ENCODE measurements at regions not wholly inside any gene's neighbourhood (a gene's known extent, or its start where the extent isn't known, plus 50 kb on each side); places are given as distances from the start of the nearest gene placed in this dataset.
"Not testable (repeated sequence)": the region's sequence is repeated elsewhere in the genome, so short reads cannot be mapped to it uniquely, and the experiment has no call there.

DNA sequence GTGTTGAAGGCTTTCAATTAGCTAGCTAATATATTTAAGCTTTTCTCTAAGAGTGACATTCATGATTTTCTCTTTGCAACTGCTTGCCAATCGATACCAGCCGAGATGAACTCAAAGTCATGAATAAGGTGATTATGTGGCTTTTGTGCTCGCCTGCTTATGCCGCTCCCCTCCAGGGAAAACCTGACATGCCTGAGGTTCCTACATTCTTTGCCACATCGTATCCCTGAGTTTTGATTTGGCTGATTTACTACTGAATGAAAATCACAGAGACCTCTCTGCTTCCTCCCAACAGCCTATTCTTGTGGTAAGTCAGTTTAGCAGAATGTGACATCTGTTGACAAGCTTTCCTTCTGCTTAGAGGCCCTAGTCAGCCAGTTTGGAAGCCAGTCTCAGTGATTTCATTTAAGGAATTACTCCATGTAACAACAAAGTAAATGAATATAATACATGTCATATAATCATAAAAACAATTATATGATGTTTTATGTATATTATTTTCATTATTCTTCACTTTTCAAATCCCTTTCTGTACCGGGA is 513.4 kb downstream of the CSNK1G3 start:
- no peak overlapping the region for H3K27ac Mint-ChIP-seq
- H3K27me3 Mint-ChIP-seq, result no peaks in the 10 kb centered on the region
- H3K4me1 Mint-ChIP-seq, result no peaks in the 10 kb centered on the region
- no peak overlapping the region for H3K4me3 Mint-ChIP-seq
- peaks cover 3% of the 10 kb centered on the region for H3K9me3 Mint-ChIP-seq
- no peaks in the 10 kb centered on the region for H3K36me3 Mint-ChIP-seq

DNA sequence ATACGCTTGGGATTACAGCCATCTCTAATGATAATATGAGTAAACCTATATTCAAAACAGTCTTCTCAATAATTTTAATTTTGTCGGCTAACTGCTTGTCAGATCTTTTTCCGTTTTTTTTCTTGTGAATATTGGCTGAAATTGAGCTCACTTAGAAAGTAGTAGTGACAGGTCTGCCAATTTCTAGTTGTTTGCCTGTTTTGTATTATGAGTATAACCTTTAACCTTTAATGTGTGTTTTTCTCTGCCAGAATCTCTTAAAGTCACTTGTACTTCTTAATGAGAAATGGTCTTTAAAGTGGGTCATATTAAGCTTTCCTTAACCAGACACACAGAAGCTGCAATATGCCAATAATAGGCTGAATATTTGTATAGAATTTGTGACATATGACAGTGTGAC is 511.0 kb downstream of the CSNK1G3 start:
- Mint-ChIP-seq H3K27ac (no peak overlapping the region), H3K9me3 (peaks cover 10% of the 10 kb centered on the region), H3K4me1 (no peaks in the 10 kb centered on the region), H3K36me3 (no peaks in the 10 kb centered on the region), H3K4me3 (no peak overlapping the region), H3K27me3 (no peaks in the 10 kb centered on the region)

DNA sequence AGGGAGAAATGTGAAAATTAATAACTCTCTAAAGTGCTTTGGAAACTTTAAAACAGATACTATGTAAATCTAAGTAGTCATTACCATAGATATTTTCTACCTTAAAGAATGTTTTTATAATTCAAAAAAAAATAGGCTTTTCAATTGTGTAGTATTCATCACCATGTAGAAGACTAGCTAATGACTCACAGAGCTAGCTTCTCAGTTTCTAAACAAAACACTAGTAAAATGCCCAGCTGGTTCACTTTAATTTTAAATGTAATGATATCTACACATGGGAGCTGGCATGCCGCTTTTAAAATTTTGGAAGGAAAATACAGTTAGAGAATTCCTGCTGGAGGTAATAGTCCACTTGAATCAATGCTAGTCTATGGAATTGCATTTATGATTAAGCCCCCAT is 509.8 kb downstream of the CSNK1G3 start:
- H3K27ac Mint-ChIP-seq, result no peak overlapping the region
- H3K4me3 Mint-ChIP-seq, result no peak overlapping the region
- no peaks in the 10 kb centered on the region for H3K27me3 Mint-ChIP-seq
- H3K9me3 Mint-ChIP-seq, result peaks cover 10% of the 10 kb centered on the region
- H3K36me3 Mint-ChIP-seq, result no peaks in the 10 kb centered on the region
- H3K4me1 Mint-ChIP-seq, result no peaks in the 10 kb centered on the region

DNA sequence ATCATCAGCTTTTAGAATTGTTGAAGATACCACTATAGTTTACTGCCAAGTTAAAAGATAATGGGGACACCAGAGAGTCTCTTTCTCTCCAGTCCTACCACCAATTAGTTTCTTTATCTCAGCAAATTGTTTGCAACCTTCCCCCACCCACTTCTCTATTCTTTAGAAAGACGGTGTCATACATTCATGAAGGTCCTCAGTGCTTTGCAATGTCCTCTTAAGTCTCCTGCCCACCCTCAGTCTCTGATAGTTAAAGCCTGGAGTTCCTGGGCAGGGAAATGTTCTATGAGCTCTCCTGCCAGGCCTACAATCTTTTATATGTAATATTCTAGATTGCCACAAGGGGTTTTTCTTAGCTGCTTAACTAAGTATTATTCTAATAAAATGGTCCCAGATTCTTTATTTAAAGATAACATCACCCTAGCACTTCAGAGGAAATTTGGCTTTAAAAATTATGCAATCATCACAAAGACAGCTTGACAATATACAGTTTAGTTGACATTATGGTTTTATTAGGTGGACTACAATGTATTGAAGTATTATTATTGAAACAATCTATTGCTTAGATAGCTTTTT is 509.2 kb downstream of the CSNK1G3 start:
- H3K4me3 Mint-ChIP-seq, result no peak overlapping the region
- H3K9me3 Mint-ChIP-seq, result peaks cover 10% of the 10 kb centered on the region
- no peaks in the 10 kb centered on the region for H3K4me1 Mint-ChIP-seq
- no peaks in the 10 kb centered on the region for H3K36me3 Mint-ChIP-seq
- no peak overlapping the region for H3K27ac Mint-ChIP-seq
- H3K27me3 Mint-ChIP-seq, result no peaks in the 10 kb centered on the region

DNA sequence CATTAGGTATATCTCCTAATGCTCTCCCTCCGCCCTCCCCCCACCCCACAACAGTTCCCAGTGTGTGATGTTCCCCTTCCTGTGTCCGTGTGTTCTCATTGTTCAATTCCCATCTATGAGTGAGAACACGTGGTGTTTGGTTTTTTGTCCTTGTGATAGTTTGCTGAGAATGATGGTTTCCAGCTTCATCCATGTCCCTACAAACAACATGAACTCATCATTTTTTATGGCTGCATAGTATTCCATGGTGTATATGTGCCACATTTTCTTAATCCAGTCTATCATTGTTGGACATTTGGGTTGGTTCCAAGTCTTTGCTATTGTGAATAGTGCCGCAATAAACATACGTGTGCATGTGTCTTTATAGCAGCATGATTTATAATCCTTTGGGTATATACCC is 505.3 kb downstream of the CSNK1G3 start:
- not testable (repeated sequence) for H3K4me3 Mint-ChIP-seq, H3K27ac Mint-ChIP-seq, H3K4me1 Mint-ChIP-seq, H3K27me3 Mint-ChIP-seq, H3K36me3 Mint-ChIP-seq
- peaks cover 18% of the 10 kb centered on the region for H3K9me3 Mint-ChIP-seq

DNA sequence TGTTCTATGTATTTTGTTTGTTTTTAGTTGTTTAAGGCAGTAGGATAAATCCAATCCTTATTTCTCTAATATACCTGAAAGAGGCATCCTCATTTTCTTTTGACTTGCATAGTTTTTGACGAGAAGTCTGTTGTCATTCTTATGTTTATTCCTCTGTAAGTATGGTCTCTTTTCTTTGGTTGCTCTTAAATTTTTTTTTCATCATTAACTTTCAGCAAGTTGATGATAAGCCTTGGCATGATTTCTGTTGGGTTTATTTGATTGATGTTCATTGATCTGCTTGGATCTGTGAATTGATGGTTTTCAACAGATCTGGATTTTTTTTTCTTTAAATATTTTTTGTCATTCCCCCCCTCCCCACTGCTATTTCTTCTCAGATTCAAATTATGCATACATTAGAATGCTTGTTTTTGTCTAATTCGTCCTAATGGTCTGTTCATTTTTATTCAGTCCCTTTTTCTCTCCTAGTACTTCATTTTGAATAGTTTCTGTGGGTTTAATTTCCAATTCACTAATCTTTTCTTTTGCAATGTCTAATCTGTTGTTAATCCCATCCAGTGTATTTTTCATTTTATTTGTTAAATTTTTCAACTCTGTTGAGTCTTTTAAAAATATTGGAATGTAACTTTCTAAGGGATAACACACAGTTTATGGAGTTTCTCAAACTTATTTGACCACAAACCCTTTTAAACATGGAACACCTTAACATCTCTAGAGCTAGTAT is 495.9 kb downstream of the CSNK1G3 start:
- Mint-ChIP-seq H3K4me1 (no peaks in the 10 kb centered on the region), H3K9me3 (peaks cover 9% of the 10 kb centered on the region), H3K36me3 (no peaks in the 10 kb centered on the region), H3K27ac (no peak overlapping the region), H3K27me3 (no peaks in the 10 kb centered on the region), H3K4me3 (no peak overlapping the region)

DNA sequence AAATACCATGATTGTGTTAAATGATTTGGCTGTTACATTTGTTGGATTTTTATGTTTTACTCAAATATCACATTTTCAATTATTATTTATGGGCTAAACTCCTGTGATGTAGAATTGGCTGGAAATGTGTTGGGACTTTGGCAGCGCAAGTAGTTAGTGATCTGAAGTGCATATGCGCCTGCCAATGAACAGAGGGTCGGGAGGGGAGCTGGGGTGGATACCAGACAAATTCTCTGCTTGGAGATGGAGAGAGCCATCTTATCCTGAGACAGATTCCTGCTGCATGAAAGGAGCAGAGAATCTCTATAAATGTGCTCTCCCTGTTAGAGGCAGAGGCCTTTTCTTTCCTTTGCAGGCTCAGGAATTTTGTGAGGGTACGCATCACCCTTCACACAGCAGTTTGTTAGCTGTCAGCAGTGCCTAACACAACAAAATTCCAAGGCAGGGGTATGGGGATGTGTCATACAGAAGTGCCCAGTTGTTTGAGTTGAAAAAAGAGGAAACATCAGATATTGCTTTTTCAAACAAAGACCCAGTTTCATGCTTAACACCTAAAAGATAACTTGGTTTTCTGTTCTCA is 489.1 kb downstream of the CSNK1G3 start:
- no peaks in the 10 kb centered on the region for H3K4me1 Mint-ChIP-seq
- no peaks in the 10 kb centered on the region for H3K36me3 Mint-ChIP-seq
- H3K27ac Mint-ChIP-seq, result no peak overlapping the region
- H3K27me3 Mint-ChIP-seq, result no peaks in the 10 kb centered on the region
- no peaks in the 10 kb centered on the region for H3K9me3 Mint-ChIP-seq
- H3K4me3 Mint-ChIP-seq, result no peak overlapping the region

DNA sequence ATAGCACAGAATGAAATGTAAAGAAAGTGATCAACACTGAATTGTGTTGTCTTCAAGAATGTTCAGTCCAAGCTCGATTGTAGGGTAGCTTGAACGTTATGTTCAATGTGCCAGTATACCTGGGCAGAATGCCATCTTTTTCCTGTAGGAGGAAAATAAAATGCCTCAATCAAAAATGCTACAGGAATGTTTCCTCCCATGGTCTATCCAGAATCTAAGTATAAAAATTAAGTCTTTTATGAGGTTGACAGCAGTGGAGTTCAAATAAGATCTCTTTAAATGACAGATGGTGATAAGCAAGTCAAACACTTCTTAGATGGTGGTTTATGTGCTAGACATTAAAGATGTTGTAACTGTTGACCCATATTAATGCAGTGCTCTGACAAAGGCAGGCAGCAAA is 488.6 kb downstream of the CSNK1G3 start:
- Mint-ChIP-seq H3K4me1 (no peaks in the 10 kb centered on the region), H3K27me3 (no peaks in the 10 kb centered on the region), H3K27ac (no peak overlapping the region), H3K9me3 (no peaks in the 10 kb centered on the region), H3K4me3 (no peak overlapping the region), H3K36me3 (no peaks in the 10 kb centered on the region)

DNA sequence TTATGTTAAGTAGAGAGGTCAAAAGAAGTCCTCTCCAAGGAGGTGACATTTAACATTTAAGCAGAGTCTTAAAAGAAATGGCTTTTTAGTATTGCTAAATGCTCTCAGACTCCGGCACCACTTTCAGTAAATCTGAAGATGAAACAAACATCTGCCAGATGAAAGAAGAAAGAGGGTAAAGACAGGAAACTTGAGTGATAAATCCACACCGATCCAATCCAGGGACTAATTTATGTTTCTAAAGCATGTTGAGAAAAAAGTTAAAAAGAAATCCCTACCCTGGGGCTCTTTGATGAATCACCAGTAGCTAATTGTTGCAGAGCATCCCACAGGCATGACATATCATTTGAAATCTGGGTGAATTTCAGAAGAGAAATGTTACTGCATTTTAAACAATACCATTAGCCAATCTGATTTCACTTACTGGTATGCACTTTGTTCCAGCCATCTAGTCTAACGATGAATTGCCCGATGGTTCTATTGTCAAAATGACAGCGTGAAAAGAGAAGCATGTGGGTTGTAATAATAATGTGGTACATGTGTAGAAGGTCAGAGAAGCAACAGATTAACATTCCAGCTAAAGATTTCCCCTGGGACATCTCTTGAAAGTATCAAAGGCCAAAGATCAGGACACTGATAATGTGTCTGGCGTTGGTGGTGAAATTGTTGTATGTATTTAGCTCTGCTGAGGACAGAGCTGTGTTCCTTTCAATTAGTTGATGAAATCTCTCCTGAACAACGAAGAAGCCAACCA is 485.7 kb downstream of the CSNK1G3 start:
- Mint-ChIP-seq H3K9me3 (no peaks in the 10 kb centered on the region), H3K4me3 (no peak overlapping the region), H3K36me3 (no peaks in the 10 kb centered on the region), H3K4me1 (no peaks in the 10 kb centered on the region), H3K27me3 (no peaks in the 10 kb centered on the region), H3K27ac (no peak overlapping the region)

DNA sequence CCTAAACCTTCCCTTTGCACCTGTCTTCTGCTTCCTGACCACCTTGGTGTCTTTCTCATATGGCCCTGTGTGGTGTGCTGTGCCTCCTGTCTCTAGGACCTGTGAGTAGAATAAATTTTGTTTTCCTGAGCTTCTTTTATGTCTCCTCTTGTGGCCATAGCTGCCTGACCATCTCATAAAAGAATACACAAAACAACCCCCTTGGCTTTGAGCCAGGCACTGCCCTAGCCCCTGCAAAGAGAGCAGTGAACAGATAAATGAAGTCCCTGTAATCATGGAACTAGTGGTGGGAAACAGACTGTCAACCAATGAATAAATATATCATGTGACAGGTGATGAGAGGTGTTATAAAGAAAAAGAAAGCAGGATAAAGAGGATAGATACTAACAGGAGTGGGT is 485.1 kb downstream of the CSNK1G3 start:
- no peak overlapping the region for H3K4me3 Mint-ChIP-seq
- no peak overlapping the region for H3K27ac Mint-ChIP-seq
- no peaks in the 10 kb centered on the region for H3K4me1 Mint-ChIP-seq
- H3K27me3 Mint-ChIP-seq, result no peaks in the 10 kb centered on the region
- H3K36me3 Mint-ChIP-seq, result no peaks in the 10 kb centered on the region
- no peaks in the 10 kb centered on the region for H3K9me3 Mint-ChIP-seq

DNA sequence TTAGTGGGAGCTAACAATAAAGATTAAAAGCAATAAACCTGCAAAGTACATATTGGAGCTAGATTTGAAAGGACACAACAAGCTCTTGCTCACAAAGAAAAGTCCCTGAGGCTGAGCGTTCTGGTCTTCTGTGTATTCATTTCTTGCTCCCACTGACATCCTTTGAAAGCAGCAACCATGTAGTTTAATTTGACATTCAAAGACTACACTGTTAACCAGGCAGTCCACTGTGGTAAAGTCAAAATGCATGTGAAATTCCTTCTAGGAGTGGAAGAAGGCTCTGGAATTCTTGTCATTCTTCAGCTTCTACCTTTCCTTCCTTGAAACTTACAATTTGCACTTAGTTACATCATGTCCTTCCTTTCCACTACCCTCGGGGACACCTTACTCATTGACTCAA is 480.7 kb downstream of the CSNK1G3 start:
- Mint-ChIP-seq H3K27ac (no peak overlapping the region), H3K36me3 (no peaks in the 10 kb centered on the region), H3K4me1 (no peaks in the 10 kb centered on the region)

DNA sequence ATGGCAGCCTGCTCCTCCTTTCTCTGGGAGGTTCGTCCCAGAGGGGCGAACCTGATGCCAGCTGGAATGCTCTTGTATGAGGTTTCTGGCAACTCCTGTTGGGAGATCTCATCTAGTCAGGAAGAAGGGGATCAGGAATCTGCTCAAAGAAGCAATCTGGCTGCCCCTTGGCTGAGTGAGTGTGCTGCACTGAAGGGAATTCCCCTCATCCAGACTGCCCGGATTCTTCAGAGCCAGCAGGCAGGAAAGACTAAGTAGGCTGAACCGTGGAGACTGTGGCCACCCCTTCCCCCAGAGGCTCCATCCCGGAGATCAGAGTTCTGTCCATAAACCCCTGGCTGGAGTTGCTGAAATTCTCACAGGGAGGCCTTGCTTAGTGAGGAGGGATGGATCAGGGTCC is 476.0 kb downstream of the CSNK1G3 start:
- Mint-ChIP-seq H3K4me3 (no peak overlapping the region), H3K4me1 (no peaks in the 10 kb centered on the region), H3K27ac (no peak overlapping the region), H3K36me3 (no peaks in the 10 kb centered on the region), H3K9me3 (peaks cover 34% of the 10 kb centered on the region), H3K27me3 (no peaks in the 10 kb centered on the region)

More for the DNA sequence above, 480.7 kb downstream of the CSNK1G3 start:
- Mint-ChIP-seq H3K4me3 (no peak overlapping the region), H3K27me3 (no peaks in the 10 kb centered on the region), H3K9me3 (peaks cover 2% of the 10 kb centered on the region)

DNA sequence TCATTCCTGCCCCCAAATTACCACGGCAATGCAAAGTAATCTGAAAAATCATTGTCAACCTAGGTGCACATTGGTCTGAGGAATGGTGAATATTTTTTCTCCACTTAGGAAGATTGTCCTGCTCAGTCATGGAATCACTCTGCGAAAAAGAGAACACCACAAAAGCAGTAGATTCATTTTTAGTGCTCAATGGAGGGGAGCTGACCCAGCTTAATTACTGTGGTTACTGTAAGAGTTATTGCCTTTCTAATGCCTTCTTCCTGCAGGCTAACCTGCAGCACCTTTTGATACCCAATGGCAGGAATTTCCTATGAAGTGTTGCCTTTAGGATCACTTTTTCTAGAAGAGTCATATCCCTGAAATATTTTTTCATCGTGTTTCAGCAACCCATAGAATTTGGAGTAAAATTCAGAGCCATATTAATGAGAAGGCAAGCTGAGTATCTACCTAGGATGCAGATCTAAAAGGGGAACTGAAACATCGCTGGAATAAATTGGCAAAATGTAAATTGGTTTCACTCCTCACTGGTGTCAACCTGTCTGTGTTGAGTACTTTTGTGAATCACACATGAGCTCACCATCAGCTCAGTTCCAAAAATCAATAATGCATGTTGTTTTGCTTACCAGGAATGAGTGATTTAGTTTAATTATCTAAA is 464.5 kb downstream of the CSNK1G3 start:
- H3K9me3 Mint-ChIP-seq, result no peaks in the 10 kb centered on the region
- no peaks in the 10 kb centered on the region for H3K4me1 Mint-ChIP-seq
- no peak overlapping the region for H3K27ac Mint-ChIP-seq
- H3K36me3 Mint-ChIP-seq, result no peaks in the 10 kb centered on the region
- no peaks in the 10 kb centered on the region for H3K27me3 Mint-ChIP-seq
- no peak overlapping the region for H3K4me3 Mint-ChIP-seq

DNA sequence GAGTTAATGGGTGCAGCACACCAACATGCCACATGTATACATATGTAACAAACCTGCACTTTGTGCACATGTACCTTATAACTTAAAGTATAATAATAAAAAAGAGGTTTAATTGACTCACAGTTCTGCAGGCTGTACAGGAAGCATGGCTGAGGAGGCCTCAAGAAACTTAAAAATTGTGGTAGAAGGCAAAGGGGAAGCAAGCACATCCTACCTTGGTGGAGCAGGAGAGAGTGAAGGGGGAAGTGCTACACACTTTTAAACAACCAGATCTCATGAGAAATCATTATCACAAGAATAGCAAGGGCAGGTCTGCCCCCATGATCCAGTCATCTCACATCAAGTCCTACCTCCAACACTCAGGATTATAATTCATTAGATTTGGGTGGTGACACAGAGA is 463.5 kb downstream of the CSNK1G3 start:
- H3K4me1 Mint-ChIP-seq, H3K4me3 Mint-ChIP-seq, H3K27ac Mint-ChIP-seq, H3K36me3 Mint-ChIP-seq, H3K27me3 Mint-ChIP-seq, H3K9me3 Mint-ChIP-seq: not testable (repeated sequence)

DNA sequence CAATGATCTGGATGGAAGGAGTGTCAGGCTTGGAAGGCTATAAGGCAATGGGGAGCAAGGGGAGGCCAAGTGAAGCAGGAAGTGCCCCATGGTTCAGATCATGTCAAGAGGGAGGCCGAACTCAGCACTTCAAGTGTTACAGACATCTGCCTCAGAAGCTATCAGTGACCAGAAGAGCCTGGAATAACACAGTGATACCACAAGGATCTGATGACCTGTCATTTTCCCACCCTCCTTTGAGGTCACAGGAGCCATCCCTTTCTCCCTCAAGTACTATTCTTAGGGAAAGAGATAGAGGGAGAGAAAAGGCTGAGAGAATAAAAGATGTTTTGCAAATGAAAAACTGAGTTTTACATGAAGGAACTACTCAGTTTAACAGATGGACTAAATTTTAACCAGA is 454.8 kb downstream of the CSNK1G3 start:
- H3K27ac Mint-ChIP-seq, result no peak overlapping the region
- no peaks in the 10 kb centered on the region for H3K36me3 Mint-ChIP-seq
- no peak overlapping the region for H3K4me3 Mint-ChIP-seq
- H3K4me1 Mint-ChIP-seq, result no peaks in the 10 kb centered on the region
- H3K9me3 Mint-ChIP-seq, result peaks cover 3% of the 10 kb centered on the region
- H3K27me3 Mint-ChIP-seq, result no peaks in the 10 kb centered on the region

All from activated naive CD4-positive, alpha-beta T cell treated with anti-CD3 and anti-CD28 coated beads, Interleukin-2, amount 50 U/mL, for 24 hours (primary cell).